ENCODE measurements at regions not wholly inside any gene's neighbourhood (a gene's known extent, or its start where the extent isn't known, plus 50 kb on each side); places are given as distances from the start of the nearest gene placed in this dataset.

- H3K27me3 ChIP-seq (ENCODE audit: insufficient read depth, low read length) = no peaks in the 10 kb centered on the region
- no peak overlapping the region for H3K27ac ChIP-seq (ENCODE audit: low read depth, low read length)
- H3K36me3 ChIP-seq (ENCODE audit: insufficient read depth, low read length) = no peaks in the 10 kb centered on the region
- 3% methylated on average over 3 of the region's 3 CpGs for WGBS
- no peak overlapping the region for H3K4me3 ChIP-seq (ENCODE audit: low read length)
- H3K9me3 ChIP-seq (ENCODE audit: insufficient read depth, low read depth, low read length) = no peaks in the 10 kb centered on the region
- peaks cover 15% of the 10 kb centered on the region for H3K4me1 ChIP-seq (ENCODE audit: insufficient read depth, low read length)
- no peak overlapping the region for H3K9ac ChIP-seq (ENCODE audit: low read depth, low read length)
Measured at GRCh38 chr13:54934121-54934520, 1905.5 kb downstream of the OLFM4 start.

- H3K9ac ChIP-seq (ENCODE audit: low read depth, low read length) = 0 out of 2 replicates have a peak overlapping the region, but pooled peaks have one; percentile 9
- H3K9me3 ChIP-seq (ENCODE audit: insufficient read depth, low read depth, low read length) = no peaks in the 10 kb centered on the region
- no peaks in the 10 kb centered on the region for H3K27me3 ChIP-seq (ENCODE audit: insufficient read depth, low read length)
- H3K27ac ChIP-seq (ENCODE audit: low read depth, low read length) = peak overlapping the region; percentile 83
- H3K36me3 ChIP-seq (ENCODE audit: insufficient read depth, low read length) = no peaks in the 10 kb centered on the region
- 21% methylated on average over 1 of the region's 1 CpG for WGBS
- no peak overlapping the region for H3K4me3 ChIP-seq (ENCODE audit: low read length)
- peaks cover 30% of the 10 kb centered on the region for H3K4me1 ChIP-seq (ENCODE audit: insufficient read depth, low read length)
Measured at GRCh38 chr13:54945973-54946372, 1917.4 kb downstream of the OLFM4 start.

DNA sequence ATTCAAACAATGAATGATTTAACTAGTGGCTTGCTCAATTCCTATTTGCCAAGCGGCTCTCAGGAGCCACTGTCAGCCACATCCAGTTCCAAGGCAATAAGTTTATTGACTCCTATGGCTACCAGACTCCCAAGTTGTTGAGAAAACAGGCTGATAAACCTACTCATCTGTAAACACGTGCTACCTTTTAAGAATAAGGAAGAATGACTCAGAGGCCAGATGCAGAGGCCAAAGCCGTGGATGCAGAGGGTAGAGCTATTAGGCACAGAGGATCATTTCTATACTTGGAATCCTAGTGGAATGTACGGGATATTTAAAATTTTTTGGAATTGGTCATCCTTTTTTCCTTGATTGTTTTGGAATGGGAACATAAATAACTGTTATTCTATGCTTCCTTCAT, 1921.1 kb downstream of the OLFM4 start:
- WGBS = 66% methylated on average over 4 of the region's 4 CpGs

GRCh38 chr13:54950546-54950945, 1921.9 kb downstream of the OLFM4 start:
- peaks cover 22% of the 10 kb centered on the region for H3K4me1 ChIP-seq (ENCODE audit: insufficient read depth, low read length)
- no peaks in the 10 kb centered on the region for H3K36me3 ChIP-seq (ENCODE audit: insufficient read depth, low read length)
- no peak overlapping the region for H3K4me3 ChIP-seq (ENCODE audit: low read length)
- 86% methylated on average over 1 of the region's 1 CpG for WGBS
- H3K9me3 ChIP-seq (ENCODE audit: insufficient read depth, low read depth, low read length) = no peaks in the 10 kb centered on the region
- no peaks in the 10 kb centered on the region for H3K27me3 ChIP-seq (ENCODE audit: insufficient read depth, low read length)
- H3K27ac ChIP-seq (ENCODE audit: low read depth, low read length) = no peak overlapping the region
- no peak overlapping the region for H3K9ac ChIP-seq (ENCODE audit: low read depth, low read length)

More for the DNA sequence above, 1921.1 kb downstream of the OLFM4 start:
- H3K36me3 ChIP-seq (ENCODE audit: insufficient read depth, low read length) = no peaks in the 10 kb centered on the region
- H3K27ac ChIP-seq (ENCODE audit: low read depth, low read length) = no peak overlapping the region
- no peaks in the 10 kb centered on the region for H3K27me3 ChIP-seq (ENCODE audit: insufficient read depth, low read length)
- no peak overlapping the region for H3K9ac ChIP-seq (ENCODE audit: low read depth, low read length)
- H3K9me3 ChIP-seq (ENCODE audit: insufficient read depth, low read depth, low read length) = no peaks in the 10 kb centered on the region
- H3K4me1 ChIP-seq (ENCODE audit: insufficient read depth, low read length) = peaks cover 30% of the 10 kb centered on the region
- H3K4me3 ChIP-seq (ENCODE audit: low read length) = no peak overlapping the region

GRCh38 chr13:54953786-54954185, 1925.2 kb downstream of the OLFM4 start:
- Histone ChIP-seq H3K4me1 (ENCODE audit: insufficient read depth, low read length) (peaks cover 5% of the 10 kb centered on the region; the same call in 1 of the 2 replicates), H3K9ac (ENCODE audit: low read depth, low read length) (no peak overlapping the region), H3K9me3 (ENCODE audit: insufficient read depth, low read depth, low read length) (no peaks in the 10 kb centered on the region), H3K27ac (ENCODE audit: low read depth, low read length) (no peak overlapping the region), H3K4me3 (ENCODE audit: low read length) (no peak overlapping the region), H3K36me3 (ENCODE audit: insufficient read depth, low read length) (no peaks in the 10 kb centered on the region), H3K27me3 (ENCODE audit: insufficient read depth, low read length) (no peaks in the 10 kb centered on the region)
- WGBS = no CpG with 5 or more reads among the region's 1 CpG

DNA sequence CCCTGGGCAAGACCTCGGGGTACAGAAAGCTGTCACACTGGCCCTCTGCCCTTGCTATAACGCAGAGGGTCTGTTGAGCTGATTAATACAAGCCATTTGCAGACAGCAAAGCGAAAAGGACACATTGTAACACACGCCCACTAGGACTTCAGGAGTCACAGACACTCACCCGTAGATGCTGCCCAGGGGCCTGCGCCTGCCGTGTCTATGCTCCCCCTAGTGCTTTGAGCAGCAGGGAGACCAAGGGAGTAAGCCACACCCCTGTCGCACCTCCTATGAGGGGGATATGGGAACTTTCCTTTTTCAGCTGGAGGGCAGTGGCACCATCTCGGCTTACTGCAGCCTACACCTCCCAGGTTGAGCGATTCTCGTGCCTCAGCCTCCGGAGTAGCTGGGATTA, 1930.2 kb downstream of the OLFM4 start:
- Histone ChIP-seq H3K9ac (ENCODE audit: low read depth, low read length) (no peak overlapping the region), H3K27ac (ENCODE audit: low read depth, low read length) (no peak overlapping the region), H3K4me1 (ENCODE audit: insufficient read depth, low read length) (peaks cover 2% of the 10 kb centered on the region; the same call in 1 of the 2 replicates), H3K4me3 (ENCODE audit: low read length) (no peak overlapping the region), H3K27me3 (ENCODE audit: insufficient read depth, low read length) (no peaks in the 10 kb centered on the region), H3K36me3 (ENCODE audit: insufficient read depth, low read length) (no peaks in the 10 kb centered on the region), H3K9me3 (ENCODE audit: insufficient read depth, low read depth, low read length) (peaks cover 11% of the 10 kb centered on the region; the same call in 1 of the 2 replicates)
- WGBS = 94% methylated on average over 12 of the region's 12 CpGs

- Histone ChIP-seq H3K36me3 (ENCODE audit: insufficient read depth, low read length) (no peaks in the 10 kb centered on the region), H3K27me3 (ENCODE audit: insufficient read depth, low read length) (no peaks in the 10 kb centered on the region), H3K9me3 (ENCODE audit: insufficient read depth, low read depth, low read length) (0 out of 2 replicates have a peak, but pooled peaks cover 3% of the 10 kb centered on the region), H3K27ac (ENCODE audit: low read depth, low read length) (no peak overlapping the region), H3K4me1 (ENCODE audit: insufficient read depth, low read length) (no peaks in the 10 kb centered on the region), H3K9ac (ENCODE audit: low read depth, low read length) (no peak overlapping the region), H3K4me3 (ENCODE audit: low read length) (no peak overlapping the region)
- WGBS = 92% methylated on average over 2 of the region's 2 CpGs
Measured at GRCh38 chr13:54965881-54966280, 1937.3 kb downstream of the OLFM4 start.

GRCh38 chr13:54972838-54973237, 1944.2 kb downstream of the OLFM4 start:
- WGBS = 87% methylated on average over 5 of the region's 5 CpGs
- H3K27ac ChIP-seq (ENCODE audit: low read depth, low read length) = no peak overlapping the region
- H3K9me3 ChIP-seq (ENCODE audit: insufficient read depth, low read depth, low read length) = no peaks in the 10 kb centered on the region
- H3K4me1 ChIP-seq (ENCODE audit: insufficient read depth, low read length) = peaks cover 8% of the 10 kb centered on the region; the same call in 1 of the 2 replicates
- H3K9ac ChIP-seq (ENCODE audit: low read depth, low read length) = no peak overlapping the region
- no peak overlapping the region for H3K4me3 ChIP-seq (ENCODE audit: low read length)
- no peaks in the 10 kb centered on the region for H3K27me3 ChIP-seq (ENCODE audit: insufficient read depth, low read length)
- H3K36me3 ChIP-seq (ENCODE audit: insufficient read depth, low read length) = no peaks in the 10 kb centered on the region

GRCh38 chr13:54975676-54976075, 1947.1 kb downstream of the OLFM4 start:
- no peak overlapping the region for H3K27ac ChIP-seq (ENCODE audit: low read depth, low read length)
- 82% methylated on average over 4 of the region's 4 CpGs for WGBS

GRCh38 chr13:54980651-54981050, 1952.0 kb downstream of the OLFM4 start:
- H3K4me3 ChIP-seq (ENCODE audit: low read length) = no peak overlapping the region
- 82% methylated on average over 3 of the region's 3 CpGs for WGBS
- H3K27ac ChIP-seq (ENCODE audit: low read depth, low read length) = no peak overlapping the region
- H3K4me1 ChIP-seq (ENCODE audit: insufficient read depth, low read length) = peaks cover 7% of the 10 kb centered on the region; the same call in 1 of the 2 replicates
- H3K9ac ChIP-seq (ENCODE audit: low read depth, low read length) = no peak overlapping the region
- no peaks in the 10 kb centered on the region for H3K27me3 ChIP-seq (ENCODE audit: insufficient read depth, low read length)
- H3K36me3 ChIP-seq (ENCODE audit: insufficient read depth, low read length) = no peaks in the 10 kb centered on the region
- no peaks in the 10 kb centered on the region for H3K9me3 ChIP-seq (ENCODE audit: insufficient read depth, low read depth, low read length)

More at GRCh38 chr13:54975676-54976075, 1947.1 kb downstream of the OLFM4 start:
- Histone ChIP-seq H3K4me1 (ENCODE audit: insufficient read depth, low read length) (peaks cover 15% of the 10 kb centered on the region; the same call in 1 of the 2 replicates), H3K9me3 (ENCODE audit: insufficient read depth, low read depth, low read length) (no peaks in the 10 kb centered on the region), H3K36me3 (ENCODE audit: insufficient read depth, low read length) (no peaks in the 10 kb centered on the region), H3K9ac (ENCODE audit: low read depth, low read length) (no peak overlapping the region), H3K27me3 (ENCODE audit: insufficient read depth, low read length) (no peaks in the 10 kb centered on the region), H3K4me3 (ENCODE audit: low read length) (no peak overlapping the region)

- Histone ChIP-seq H3K27me3 (ENCODE audit: insufficient read depth, low read length) (no peaks in the 10 kb centered on the region), H3K9ac (ENCODE audit: low read depth, low read length) (no peak overlapping the region), H3K9me3 (ENCODE audit: insufficient read depth, low read depth, low read length) (no peaks in the 10 kb centered on the region), H3K4me1 (ENCODE audit: insufficient read depth, low read length) (peaks cover 3% of the 10 kb centered on the region; the same call in 1 of the 2 replicates), H3K27ac (ENCODE audit: low read depth, low read length) (no peak overlapping the region), H3K4me3 (ENCODE audit: low read length) (no peak overlapping the region), H3K36me3 (ENCODE audit: insufficient read depth, low read length) (no peaks in the 10 kb centered on the region)
- WGBS = 89% methylated on average over 4 of the region's 4 CpGs
Measured at GRCh38 chr13:54989418-54989817, 1960.8 kb downstream of the OLFM4 start.

DNA sequence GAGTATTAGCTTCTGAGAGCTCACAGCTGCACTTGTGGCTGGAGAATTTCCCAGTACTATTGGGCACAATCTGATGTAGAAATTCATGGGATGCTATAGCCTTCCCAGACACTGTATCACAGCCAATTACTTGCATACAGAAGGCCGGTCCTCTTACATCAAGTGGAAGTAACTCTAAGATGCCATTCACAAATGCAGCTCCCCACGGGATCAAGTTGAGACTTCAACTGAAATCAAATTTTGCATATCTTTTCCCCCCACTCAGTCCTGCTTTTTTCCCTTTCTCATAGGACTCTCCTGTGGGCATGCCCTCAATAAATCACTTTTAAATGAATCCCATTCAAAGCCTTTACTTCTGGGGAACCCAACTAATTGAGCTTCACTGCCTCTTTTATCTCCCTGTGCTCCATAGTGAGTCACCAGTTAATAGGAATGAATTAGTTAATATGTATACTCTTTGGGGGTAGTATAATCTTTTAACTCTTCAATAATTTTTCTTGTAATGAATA, 1970.8 kb downstream of the OLFM4 start:
- H3K9me3 ChIP-seq (ENCODE audit: insufficient read depth, low read depth, low read length) = peaks cover 24% of the 10 kb centered on the region
- no peaks in the 10 kb centered on the region for H3K27me3 ChIP-seq (ENCODE audit: insufficient read depth, low read length)
- WGBS = 65% methylated on average over 2 of the region's 2 CpGs
- no peak overlapping the region for H3K9ac ChIP-seq (ENCODE audit: low read depth, low read length)
- peak overlapping the region; percentile 86; the same call in 1 of the 2 replicates for H3K27ac ChIP-seq (ENCODE audit: low read depth, low read length)
- peaks cover 45% of the 10 kb centered on the region for H3K4me1 ChIP-seq (ENCODE audit: insufficient read depth, low read length)
- peaks cover 22% of the 10 kb centered on the region for H3K36me3 ChIP-seq (ENCODE audit: insufficient read depth, low read length)
- no peak overlapping the region for H3K4me3 ChIP-seq (ENCODE audit: low read length)
